H7 (cell line): ENCODE measurements at regions not wholly inside any gene's neighbourhood (a gene's known extent, or its start where the extent isn't known, plus 50 kb on each side); places are given as distances from the start of the nearest gene placed in this dataset.
A peak's percentile ranks its signal among the peaks of the same experiment; 100 is the strongest.

Experiments
- DNase-seq: peaks from one replicate; pipeline ENCODE4 v3.0.0; 2012
- H3K27me3 ChIP-seq: 2 replicates; pipeline ENCODE4 v1.6.0; 2011; ENCODE audit warnings: mild to moderate bottlenecking, low read length; ENCODE audit not compliant: control insufficient read depth, insufficient read depth
- H3K36me3 ChIP-seq: replicated peaks from 2 replicates; pipeline ENCODE4 v1.5.1; 2011; ENCODE audit warnings: low read length; ENCODE audit not compliant: control insufficient read depth, insufficient read depth
- H3K4me3 ChIP-seq: 2 replicates; pipeline ENCODE4 v1.5.1; 2011; ENCODE audit warnings: low read depth, mild to moderate bottlenecking, control low read depth, low read length, moderate library complexity; ENCODE audit not compliant: insufficient read depth

DNA sequence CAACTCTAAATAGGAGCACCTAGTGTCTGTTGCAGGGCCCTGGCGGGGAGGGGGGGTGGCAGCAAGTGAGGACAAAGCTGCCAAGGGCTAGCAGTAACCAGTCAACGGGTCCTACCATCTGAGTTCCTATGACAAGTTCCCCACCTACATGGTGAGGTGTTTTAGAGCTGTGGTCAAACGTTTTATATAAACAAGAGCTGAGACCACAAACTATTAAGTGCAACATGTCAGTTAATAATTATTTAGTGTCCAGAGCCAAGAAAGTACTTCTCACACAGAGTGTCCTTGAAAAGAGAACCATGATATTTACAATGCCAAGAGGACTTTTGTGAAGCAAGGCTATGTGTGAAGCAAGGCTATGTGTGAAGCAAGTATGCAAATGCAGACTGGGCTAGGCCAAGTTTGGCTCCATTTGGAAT, 434.7 kb downstream of the TNS3 start:
- Histone ChIP-seq H3K27me3 (no peaks in the 10 kb centered on the region), H3K36me3 (no peaks in the 10 kb centered on the region), H3K4me3 (no peak overlapping the region)
- DNase-seq = no peak

DNA sequence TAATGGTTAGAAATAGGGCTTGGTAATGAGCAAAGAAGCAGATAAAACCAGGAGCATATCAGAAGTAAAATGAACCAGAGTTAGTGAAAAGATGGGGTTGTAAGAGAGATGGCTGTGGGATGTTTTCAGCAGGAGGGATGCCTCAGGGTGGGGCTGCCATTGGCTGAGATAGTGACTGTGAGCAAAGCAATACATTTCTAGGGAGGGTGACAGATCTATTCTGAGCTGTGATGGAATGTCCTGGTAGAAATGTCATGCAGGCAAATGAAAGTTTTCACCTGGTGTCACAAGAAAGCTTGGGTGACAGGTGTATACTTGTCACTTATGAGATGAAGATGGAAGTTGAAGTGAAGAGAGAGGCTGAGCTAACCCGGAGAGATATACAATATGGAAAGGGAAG, 435.9 kb downstream of the TNS3 start:
- Histone ChIP-seq H3K4me3 (no peak overlapping the region), H3K27me3 (no peaks in the 10 kb centered on the region), H3K36me3 (no peaks in the 10 kb centered on the region)
- no peak for DNase-seq

DNA sequence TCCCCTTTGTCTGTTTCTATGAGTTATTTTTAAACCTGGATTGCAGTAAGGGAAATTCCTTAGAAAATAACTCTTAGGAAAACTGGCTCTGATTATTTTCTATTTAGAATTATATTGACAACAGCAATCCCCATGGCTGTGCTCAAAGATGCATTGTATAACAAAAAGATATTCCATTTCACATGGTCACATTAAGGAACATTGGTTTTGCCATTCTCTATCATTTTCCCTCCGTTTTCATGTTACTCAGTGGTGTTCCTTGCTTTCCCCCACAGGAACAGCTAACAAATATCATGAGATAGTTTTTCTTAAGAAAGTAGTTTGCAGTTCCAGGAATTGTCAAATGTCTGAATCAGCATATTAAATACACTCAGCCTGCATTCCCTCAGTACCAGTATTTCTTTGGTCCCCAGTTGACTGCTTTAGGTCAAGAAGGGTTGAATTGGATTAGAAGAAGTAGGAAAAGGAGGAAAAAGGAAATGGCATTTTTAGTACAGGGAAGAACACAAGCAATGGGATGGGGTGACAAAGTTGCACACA, 436.7 kb downstream of the TNS3 start:
- no peaks in the 10 kb centered on the region for H3K36me3 ChIP-seq
- no peaks in the 10 kb centered on the region for H3K27me3 ChIP-seq
- DNase-seq = no peak
- H3K4me3 ChIP-seq = no peak overlapping the region

DNA sequence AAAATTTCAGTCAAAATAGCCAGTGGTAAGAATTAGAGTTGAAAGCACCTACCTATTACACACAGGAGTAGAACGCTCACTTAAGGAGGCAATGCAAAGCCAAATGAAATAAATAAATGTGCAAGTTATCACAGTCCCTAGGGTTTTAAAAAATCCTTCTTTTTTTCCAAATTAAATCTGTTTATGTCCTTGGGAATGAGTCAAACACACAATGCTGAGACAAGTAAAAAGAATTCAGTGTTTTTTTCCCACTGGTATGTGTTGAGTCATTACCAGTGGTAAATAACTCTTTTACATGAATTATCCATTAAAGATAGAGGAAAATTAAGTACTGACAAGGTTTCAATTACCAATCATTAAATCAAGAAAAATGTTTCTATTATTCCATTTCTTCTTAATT, 438.6 kb downstream of the TNS3 start:
- DNase-seq = no peak
- H3K36me3 ChIP-seq = no peaks in the 10 kb centered on the region
- H3K4me3 ChIP-seq = no peak overlapping the region
- H3K27me3 ChIP-seq = no peaks in the 10 kb centered on the region

DNA sequence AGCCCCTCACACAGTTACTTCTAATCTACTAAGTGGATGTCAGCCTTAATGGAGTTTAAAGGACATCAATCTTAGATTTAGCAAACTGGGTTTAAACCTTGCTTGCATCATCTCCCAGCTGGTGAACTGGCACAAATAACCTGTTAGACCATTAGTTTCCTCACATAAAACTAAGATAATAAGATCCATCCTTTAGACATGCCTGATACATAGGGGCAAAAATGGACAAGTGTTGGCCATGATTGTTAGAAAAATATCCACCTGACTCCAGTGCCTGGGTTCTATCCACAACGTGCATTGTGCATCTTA, 439.1 kb downstream of the TNS3 start:
- no peak for DNase-seq
- Histone ChIP-seq H3K36me3 (no peaks in the 10 kb centered on the region), H3K27me3 (no peaks in the 10 kb centered on the region), H3K4me3 (no peak overlapping the region)

DNA sequence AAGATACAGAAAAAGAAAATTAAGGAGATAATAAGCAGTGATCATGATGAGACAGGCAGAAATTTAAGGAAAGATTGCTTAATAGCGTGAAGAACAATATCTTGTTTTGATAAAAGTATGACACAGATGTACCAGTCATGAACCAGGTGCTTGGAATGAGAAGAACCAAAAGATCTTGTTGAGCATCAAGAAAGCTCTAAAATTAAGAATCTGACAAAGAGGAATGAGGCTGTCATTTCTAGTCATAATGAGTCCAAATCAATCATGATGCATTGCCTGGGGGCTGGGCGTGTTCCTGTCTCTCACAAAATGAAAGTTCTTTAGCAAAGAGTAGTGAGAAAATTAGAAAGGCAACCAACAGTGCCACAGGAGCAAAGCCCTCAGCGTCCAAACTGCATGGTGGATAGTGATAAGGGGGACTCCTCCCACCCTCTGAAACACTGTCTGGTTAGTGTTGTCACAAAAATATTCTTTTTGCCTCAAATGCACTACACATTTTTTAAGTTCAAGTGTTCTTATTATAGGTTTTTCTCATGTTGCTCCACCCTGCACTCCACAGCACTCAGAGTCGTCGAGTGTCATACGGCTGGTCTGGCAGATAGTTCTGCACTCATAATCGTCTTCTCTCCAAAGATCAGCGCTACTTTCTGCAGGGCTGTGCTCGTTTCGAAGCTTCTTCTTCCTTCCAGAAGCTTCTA, 439.6 kb downstream of the TNS3 start:
- Histone ChIP-seq H3K4me3 (no peak overlapping the region), H3K27me3 (no peaks in the 10 kb centered on the region), H3K36me3 (no peaks in the 10 kb centered on the region)
- no peak for DNase-seq

DNA sequence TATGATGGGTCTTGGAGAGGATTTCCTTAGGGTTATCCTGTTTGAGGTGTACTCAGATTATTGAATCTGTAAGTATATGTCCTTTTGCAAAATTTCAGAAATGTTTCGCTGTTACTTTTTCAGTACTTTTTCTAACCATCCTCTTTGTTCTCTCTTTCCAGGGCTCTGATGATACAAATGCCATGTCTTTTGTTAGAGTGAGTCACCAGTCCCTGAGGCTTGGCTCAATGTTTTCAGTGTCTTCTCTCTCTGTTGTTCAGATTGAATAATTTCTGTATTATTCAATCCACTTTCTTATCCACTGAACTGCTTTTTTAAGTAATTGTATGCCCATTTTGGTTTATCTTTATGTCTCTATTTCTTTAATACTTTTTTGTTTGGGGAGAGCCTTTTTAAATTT, 449.4 kb downstream of the TNS3 start:
- no peak overlapping the region for H3K4me3 ChIP-seq
- DNase-seq = no peak
- H3K27me3 ChIP-seq = no peaks in the 10 kb centered on the region
- H3K36me3 ChIP-seq = no peaks in the 10 kb centered on the region

DNA sequence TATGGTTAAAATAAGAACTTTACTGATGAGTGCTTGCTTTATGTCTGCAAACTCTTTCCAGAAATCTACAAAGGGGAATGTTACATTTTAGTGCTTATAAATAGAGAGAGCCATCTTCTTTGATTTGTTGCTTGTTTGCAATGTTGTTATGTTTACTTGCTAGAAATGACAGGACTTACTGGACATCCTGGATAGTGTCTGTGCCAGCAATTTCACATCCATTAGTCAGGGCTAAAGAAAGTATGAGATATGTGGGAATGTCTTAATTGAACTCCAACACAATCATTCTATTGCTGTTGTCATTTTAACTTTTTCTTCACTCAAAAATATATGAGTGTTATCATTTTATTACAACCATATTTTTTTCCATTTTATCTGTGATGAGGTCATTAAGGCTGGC, 453.2 kb downstream of the TNS3 start:
- H3K27me3 ChIP-seq = no peaks in the 10 kb centered on the region
- no peak for DNase-seq
- H3K36me3 ChIP-seq = no peaks in the 10 kb centered on the region

DNA sequence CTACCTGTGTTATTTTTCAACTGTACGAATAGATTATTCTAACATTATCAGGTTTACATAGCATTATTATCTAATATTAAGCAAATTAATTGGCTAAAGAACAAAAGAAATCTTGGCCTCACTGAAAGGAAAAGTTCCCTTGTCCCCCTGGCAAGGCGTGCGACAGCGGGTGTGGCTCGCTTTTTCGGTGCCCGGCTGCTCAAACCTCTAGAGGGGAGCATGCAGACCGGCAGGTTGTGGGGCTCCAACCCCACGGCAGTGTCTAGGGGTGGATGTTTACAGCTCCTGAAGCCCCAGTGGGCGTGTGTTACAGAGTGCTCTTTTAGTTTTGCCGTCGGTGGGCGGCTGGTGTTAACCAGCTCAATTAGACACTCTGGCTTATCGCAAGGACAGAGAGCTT, 456.4 kb downstream of the TNS3 start:
- no peak for DNase-seq
- H3K36me3 ChIP-seq = no peaks in the 10 kb centered on the region
- no peak overlapping the region for H3K4me3 ChIP-seq

More for the DNA sequence above, 453.2 kb downstream of the TNS3 start:
- H3K4me3 ChIP-seq = no peak overlapping the region

DNA sequence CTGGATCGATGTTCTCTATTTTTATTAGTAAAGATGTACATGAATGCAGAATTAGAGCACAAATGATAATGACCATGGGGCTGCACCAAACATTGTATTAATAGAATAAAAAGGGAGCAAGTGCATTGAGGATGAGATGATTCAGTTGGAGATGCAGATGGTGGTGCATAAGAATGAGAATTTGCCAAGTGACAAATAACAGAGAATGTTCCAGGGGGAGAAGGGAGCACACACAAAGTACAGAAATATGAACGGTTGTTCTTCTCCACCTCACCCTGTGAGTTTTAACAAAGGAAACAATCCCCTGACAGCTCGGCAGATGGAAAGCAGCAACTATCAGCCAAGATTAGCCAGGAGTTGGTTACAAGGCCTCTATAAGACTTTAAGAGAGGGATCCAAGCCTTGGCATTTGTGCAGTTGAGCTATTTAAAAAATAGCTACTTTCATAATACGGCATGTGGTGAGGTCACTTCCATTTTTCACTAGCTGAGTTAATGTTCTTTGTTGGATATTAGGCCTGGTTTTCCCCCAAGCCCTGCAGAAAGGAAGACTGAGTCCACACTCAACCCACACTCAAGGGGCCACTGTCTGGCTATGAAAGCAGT, 462.5 kb downstream of the TNS3 start:
- Histone ChIP-seq H3K27me3 (no peaks in the 10 kb centered on the region), H3K36me3 (no peaks in the 10 kb centered on the region), H3K4me3 (no peak overlapping the region)
- DNase-seq = no peak

More for the DNA sequence above, 456.4 kb downstream of the TNS3 start:
- H3K27me3 ChIP-seq = no peaks in the 10 kb centered on the region

DNA sequence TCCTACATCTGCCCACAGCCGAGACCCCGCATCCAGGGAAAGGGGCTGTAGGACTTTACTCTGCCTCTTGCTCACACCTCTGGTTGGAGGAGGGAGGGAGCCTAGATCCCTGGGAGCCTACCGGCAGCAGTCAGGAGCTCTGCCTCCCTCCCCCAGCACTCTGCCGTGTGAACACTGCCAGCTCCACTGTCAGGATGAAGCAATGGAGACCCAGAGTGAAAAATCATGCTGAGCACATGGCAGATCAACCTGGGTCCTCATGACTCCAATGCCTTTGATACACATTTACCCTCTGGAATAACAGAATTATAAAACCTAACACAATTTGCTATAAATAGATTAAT, 477.7 kb downstream of the TNS3 start:
- no peaks in the 10 kb centered on the region for H3K36me3 ChIP-seq
- no peaks in the 10 kb centered on the region for H3K27me3 ChIP-seq
- no peak overlapping the region for H3K4me3 ChIP-seq
- peak; percentile 12 for DNase-seq

DNA sequence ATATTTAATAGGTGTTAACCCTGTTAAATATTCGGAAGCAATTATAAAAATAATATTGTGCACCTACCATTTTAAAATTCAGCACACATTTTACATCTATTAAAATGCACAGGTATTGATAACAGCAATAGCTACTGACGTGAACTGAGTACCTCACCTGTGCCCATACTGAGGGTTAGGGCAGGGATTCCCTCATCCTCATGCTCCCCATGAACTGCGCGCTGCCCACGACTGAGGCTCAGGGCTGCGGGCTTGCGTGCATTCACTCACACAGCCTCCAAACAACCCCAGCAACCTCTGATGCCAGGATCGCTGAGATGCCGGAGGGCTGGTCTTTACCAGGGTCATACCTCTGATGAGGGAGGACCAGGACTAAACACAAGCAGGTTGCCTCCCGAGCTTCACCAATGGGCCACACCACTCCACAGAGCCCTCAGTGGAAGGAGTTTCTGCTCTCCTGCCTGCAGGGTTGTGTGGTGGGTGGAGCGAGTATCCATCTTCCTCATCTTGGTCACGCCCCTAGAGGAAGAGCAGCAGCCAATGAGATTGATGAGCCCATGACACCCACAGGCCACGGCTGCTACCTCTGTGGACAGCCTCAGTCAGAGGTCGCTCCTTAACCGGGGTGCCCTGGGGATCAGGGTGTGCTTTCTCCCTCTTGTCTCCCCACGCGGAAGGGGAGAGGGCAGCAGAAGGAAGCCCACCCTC, 478.3 kb downstream of the TNS3 start:
- Histone ChIP-seq H3K4me3 (no peak overlapping the region), H3K36me3 (no peaks in the 10 kb centered on the region), H3K27me3 (no peaks in the 10 kb centered on the region)
- DNase-seq = peak; percentile 13

DNA sequence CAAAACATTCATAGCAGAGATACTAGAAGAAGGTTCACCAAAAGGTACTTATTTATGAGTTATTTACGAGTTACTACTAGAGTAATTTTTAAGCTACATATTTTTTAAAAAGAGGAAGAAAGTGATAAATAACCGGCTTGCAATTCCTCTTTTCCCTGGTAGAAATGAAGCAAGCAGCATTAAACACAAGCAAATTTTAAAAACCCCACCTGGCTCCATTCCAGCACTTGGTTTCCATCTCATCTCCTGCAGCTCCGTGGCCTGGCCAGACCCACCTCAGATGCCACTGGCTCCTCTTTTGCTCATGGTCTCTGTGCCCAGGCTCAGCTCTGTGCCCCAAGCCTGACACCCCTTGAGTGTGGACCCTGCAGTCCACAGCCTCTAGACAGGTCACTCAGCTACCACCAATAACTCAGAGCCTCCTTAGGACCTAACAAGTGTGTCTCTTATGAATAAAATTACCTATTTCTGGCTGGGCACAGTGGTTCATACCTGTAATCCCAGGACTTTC, 479.5 kb downstream of the TNS3 start:
- no peak for DNase-seq
- no peaks in the 10 kb centered on the region for H3K36me3 ChIP-seq
- H3K27me3 ChIP-seq = no peaks in the 10 kb centered on the region
- H3K4me3 ChIP-seq = no peak overlapping the region

DNA sequence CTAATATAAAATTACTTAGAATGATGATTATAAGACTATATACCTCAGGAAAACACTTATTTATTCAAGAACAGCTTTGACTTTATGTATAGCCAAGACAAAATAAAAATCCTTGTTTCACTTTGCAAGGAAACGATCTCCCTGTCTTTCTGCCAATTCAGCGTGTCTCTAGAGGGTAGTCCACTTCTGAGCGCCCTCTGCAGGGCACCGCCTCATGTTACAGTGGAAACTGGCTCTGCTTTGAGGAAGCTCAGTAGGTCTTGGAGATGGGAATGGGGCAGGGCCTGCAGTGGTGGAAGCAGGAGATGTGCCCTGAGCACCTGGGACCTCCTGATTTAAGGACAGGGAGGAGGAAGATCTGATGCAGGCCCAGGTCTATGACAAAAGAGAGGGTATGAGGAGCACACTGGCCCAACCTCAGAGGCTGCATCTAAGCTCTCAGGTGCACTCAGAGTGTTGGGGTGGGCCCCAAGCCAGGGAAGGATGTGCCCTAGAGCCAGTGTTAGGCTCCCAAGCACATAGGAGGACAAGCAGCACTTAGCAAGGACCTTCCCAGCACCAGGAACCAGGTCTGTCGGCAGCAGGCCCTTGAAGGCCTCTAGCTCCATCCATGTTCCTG, 481.0 kb downstream of the TNS3 start:
- no peaks in the 10 kb centered on the region for H3K36me3 ChIP-seq
- no peaks in the 10 kb centered on the region for H3K27me3 ChIP-seq
- no peak overlapping the region for H3K4me3 ChIP-seq
- DNase-seq = peak; percentile 56
